Activated T-cell treated with anti-CD3 and anti-CD28 coated beads for 24 hours (primary cell): ENCODE measurements at regions not wholly inside any gene's neighbourhood (a gene's known extent, or its start where the extent isn't known, plus 50 kb on each side); places are given as distances from the start of the nearest gene placed in this dataset.
A peak's percentile ranks its signal among the peaks of the same experiment; 100 is the strongest.

Experiments
- DNase-seq: peaks from one replicate; pipeline ENCODE4 v3.0.0-alpha.2; 2020; ENCODE audit warnings: low read depth

DNA sequence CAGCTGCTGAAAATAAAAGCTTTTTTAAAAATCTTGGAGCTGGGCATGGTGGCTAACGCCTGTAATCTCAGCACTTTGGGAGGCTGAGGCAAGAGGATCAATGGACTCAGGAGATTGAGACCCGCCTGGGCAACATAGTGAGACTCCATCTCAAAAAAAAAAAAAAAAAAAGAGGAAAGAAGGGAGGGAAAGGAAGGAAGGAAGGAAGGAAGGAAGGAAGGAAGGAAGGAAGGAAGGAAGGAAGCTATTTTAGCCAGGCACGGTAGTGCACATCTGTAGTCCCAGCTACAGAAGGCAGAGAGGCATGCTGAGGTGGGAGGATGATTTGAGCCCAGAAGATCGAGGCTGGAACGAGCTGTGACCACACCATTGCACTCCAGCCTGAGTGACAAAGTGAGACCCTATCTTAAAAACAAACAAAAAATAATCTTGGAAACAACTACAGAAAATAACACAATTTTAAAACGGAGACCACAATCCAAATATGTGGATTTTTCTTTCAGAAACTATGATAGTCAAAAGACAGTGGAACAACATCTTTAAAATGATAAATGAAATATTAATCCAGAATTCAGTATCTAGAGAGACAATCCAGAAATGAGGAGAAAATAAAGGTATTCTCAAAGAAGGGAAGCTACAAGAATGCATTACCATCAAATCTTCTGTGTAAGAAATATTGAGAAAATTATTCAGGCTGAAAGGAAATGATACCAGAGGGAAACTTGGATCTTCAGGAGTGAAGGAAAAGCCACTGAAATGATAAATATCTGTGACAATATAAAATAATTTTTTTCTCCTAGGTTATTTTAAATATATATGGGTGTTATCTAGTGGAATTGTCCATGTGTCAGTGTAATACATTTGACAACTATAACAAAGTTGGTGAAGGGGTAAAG, 182.0 kb downstream of the GPX5 start:
- no peak for DNase-seq

DNA sequence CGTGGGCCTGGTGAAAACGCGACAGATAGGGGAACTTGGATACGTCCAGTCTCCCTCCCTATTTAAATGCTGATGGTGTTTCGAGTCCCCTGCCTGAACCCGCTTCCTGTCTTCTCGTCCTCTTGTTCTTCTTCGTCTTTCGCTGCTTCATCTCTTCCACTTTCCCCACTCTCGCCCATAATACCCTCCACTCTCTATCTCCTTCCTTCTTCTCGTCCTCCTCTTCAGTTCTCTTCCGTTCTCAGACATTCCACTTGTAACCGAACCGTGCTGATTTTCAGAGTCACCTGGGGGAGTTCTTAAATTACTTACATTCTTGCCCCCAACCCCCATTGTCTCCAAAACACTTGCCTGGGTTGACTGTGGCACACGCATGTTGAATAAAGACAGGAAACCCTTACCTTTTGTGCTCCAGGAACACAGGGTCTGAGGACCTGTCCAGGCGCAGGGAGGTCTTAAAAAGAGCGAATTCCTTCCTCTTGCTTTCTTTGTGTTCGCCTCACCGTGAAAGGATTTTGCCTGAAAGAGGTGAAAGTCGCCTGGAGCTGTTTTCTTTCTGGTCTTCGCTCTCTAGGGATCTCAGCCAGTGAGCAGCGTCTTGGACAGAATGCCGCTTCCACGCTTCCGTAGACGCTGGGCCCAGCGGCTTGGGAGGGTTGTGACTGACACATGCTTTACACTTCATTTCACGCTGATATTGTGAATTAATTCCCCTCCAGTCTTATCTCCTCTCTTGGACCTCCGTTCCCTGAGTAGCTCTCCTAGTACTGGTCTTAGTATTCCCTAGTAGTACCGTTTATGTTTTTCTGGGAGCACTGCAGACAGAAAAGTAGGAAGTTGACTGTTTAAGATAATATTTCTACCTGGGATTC, 184.0 kb downstream of the GPX5 start:
- DNase-seq, result no peak

- DNase-seq, result peak; percentile 16
Observed at GRCh38 chr6:28710466-28711191, 184.9 kb downstream of the GPX5 start.

DNA sequence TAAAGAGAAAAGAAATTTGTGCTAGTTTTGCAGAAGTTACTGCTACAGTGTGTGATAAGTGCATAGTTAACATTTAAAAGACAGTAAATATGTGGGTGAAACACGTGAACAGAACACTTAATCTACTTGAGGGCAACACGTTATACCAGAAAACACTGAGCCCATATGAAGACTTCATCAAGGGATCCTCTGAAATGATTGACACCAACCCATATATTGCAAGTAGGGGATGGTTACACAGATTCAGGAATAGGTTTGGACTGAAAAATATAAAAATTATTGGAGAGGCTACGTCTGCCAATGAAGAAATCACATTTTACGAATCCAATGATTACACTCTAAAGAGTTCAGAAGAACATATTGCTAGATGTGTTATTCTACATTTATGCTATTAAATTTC, 185.6 kb downstream of the GPX5 start:
- no peak for DNase-seq

- no peak for DNase-seq
Observed at GRCh38 chr6:28711788-28712341, 186.2 kb downstream of the GPX5 start.

DNA sequence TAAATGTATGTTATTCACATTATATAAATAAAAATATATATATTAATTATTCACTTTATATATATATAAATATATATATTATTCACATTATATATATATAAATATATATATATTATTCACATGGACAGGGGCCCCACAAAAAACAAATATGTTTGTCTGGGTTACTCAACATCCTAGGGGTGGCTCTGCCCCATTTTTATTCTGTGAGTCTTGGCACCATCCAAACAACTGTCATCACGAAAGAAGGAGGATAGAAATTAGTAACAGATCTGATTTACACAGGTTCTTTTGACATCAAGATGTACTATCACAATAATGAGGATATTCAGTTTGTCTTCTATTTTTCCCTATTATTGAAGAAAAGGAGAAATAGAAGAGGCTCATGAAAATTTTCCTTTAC, 187.3 kb downstream of the GPX5 start:
- DNase-seq, result no peak

- peak; percentile 28 for DNase-seq
Observed at GRCh38 chr6:28719275-28719940, 193.7 kb downstream of the GPX5 start.

GRCh38 chr6:28720357-28721231, 194.9 kb downstream of the GPX5 start:
- DNase-seq, result no peak

DNA sequence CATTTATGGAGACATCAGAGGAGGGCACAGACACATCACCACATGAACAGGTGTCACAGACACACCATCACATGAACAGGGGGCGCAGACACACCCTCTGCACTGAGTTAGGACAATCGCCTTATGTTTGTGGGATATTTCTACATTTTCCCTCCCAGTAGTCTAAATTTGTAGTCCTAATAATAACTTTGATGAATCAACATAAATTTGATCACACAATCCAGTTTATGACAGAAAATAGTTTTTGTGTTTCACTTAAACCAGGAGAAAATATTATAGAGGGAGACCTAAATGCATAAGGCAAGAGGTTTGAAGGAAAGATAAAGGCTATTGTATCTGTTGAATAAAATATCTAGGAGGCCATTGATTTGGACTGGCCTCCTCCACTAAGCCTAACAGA, 195.7 kb downstream of the GPX5 start:
- DNase-seq, result no peak

DNA sequence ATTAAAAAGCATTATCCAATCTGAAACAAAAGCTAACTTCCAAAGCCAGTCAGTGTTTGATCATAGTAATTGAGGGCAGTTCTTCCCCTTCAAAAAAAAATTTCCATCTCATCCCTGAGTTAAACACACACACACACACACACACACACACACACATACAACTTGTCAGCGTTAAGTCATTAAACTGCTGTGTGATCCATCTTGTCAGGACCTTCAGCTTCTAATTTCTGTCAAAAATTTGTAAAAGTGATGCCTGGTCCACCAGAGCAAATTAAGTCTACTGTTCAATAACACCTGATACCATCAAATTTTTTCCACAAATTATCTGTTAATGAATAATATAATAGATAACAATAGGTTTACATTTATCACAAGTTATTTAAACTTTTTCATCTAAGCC, 198.7 kb downstream of the GPX5 start:
- DNase-seq, result no peak

- DNase-seq, result no peak
Observed at GRCh38 chr6:28725274-28725809, 198.4 kb downstream of the TRIM27 start.

- DNase-seq, result no peak
Observed at GRCh38 chr6:28725890-28726348, 197.9 kb downstream of the TRIM27 start.

GRCh38 chr6:28726569-28727309, 197.0 kb downstream of the TRIM27 start:
- no peak for DNase-seq

GRCh38 chr6:28727559-28728211, 196.1 kb downstream of the TRIM27 start:
- no peak for DNase-seq

DNA sequence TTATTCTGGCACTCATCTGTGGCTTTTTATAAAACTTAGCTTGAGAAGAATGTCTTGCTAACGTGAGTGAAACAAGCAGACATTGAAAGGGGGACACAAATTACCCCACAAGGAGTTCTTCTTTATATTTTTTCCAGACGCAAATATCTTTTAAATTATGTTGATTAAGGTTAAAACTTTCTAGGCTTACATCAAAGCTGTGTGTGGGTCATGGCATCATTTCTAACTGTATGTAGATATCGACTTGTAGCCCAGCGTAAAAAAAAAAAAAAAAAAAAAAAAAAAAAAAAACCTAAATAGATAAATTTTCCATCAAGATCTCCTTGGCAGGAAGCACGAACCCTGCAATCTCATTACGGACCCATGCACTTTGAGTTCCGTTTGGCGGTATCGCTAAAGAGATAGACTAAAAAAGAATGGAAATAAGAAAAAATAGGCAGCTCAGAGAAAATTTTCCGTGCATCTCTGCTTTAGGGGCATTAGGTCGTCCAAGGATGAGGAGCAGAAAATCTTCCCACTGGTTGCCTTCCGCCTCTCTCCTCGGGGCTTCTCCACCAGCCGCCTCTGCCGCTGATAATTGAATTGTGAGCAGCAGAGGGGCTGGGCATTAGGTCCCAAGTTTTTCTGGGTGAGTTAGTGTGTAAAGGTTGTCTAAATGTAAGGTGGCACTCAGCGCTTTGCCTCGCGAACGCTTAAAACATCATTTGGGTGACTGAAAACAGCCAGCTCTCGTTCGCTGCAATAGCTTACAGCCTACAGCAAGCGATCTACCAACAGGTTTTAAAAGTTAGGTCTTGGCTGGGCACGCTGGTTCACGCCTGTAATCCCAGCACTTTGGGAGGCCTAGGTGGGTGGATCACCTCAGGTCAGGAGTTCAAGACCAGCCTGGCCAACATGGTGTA, 194.0 kb downstream of the TRIM27 start:
- DNase-seq, result no peak

- no peak for DNase-seq
Observed at GRCh38 chr6:28732052-28732451, 191.7 kb downstream of the TRIM27 start.

GRCh38 chr6:28734443-28734959, 189.3 kb downstream of the TRIM27 start:
- no peak for DNase-seq

GRCh38 chr6:28736121-28736520, 187.7 kb downstream of the TRIM27 start:
- no peak for DNase-seq
